HG03060 (cell line): ENCODE measurements at regions not wholly inside any gene's neighbourhood (a gene's known extent, or its start where the extent isn't known, plus 50 kb on each side); places are given as distances from the start of the nearest gene placed in this dataset.

Experiments used
- ATAC-seq: cut with Tn5 transposase; IDR thresholded peaks from one replicate; pipeline ENCODE4 v1.9.1; 2021; ENCODE audit warnings: low read depth, moderate number of reproducible peaks; ENCODE audit not compliant: unreplicated experiment

- no peak for ATAC-seq
Measured at GRCh38 chr2:118363604-118364003, 275.3 kb downstream of the INSIG2 start.

- ATAC-seq = no peak
Measured at GRCh38 chr2:118356051-118356450, 267.8 kb downstream of the INSIG2 start.

GRCh38 chr2:118351796-118352195 is 263.5 kb downstream of the INSIG2 start:
- no peak for ATAC-seq

GRCh38 chr2:118350621-118351020 is 262.4 kb downstream of the INSIG2 start:
- ATAC-seq = no peak

- no peak for ATAC-seq
Measured at GRCh38 chr2:118349365-118349764, 261.1 kb downstream of the INSIG2 start.

GRCh38 chr2:118348380-118349034 is 260.2 kb downstream of the INSIG2 start:
- ATAC-seq = no peak

- no peak for ATAC-seq
Measured at GRCh38 chr2:118345465-118345864, 257.2 kb downstream of the INSIG2 start.

GRCh38 chr2:118340103-118340502 is 251.8 kb downstream of the INSIG2 start:
- ATAC-seq = no peak

GRCh38 chr2:118339386-118339785 is 251.1 kb downstream of the INSIG2 start:
- no peak for ATAC-seq

- no peak for ATAC-seq
Measured at GRCh38 chr2:118333664-118334063, 245.4 kb downstream of the INSIG2 start.

GRCh38 chr2:118325321-118325955 is 237.2 kb downstream of the INSIG2 start:
- no peak for ATAC-seq

- ATAC-seq = no peak
Measured at GRCh38 chr2:118322406-118322805, 234.1 kb downstream of the INSIG2 start.

- ATAC-seq = no peak
Measured at GRCh38 chr2:118321432-118322105, 233.3 kb downstream of the INSIG2 start.

GRCh38 chr2:118320658-118321057 is 232.4 kb downstream of the INSIG2 start:
- ATAC-seq = no peak

- ATAC-seq = no peak
Measured at GRCh38 chr2:118320196-118320595, 231.9 kb downstream of the INSIG2 start.

GRCh38 chr2:118319271-118319684 is 231.0 kb downstream of the INSIG2 start:
- ATAC-seq = no peak

GRCh38 chr2:118315606-118316005 is 227.3 kb downstream of the INSIG2 start:
- no peak for ATAC-seq

- ATAC-seq = no peak
Measured at GRCh38 chr2:118312969-118313756, 224.9 kb downstream of the INSIG2 start.

- ATAC-seq = no peak
Measured at GRCh38 chr2:118310681-118311429, 222.6 kb downstream of the INSIG2 start.

- no peak for ATAC-seq
Measured at GRCh38 chr2:118309946-118310680, 221.8 kb downstream of the INSIG2 start.
